Ishikawa (cell line): ENCODE measurements at regions not wholly inside any gene's neighbourhood (a gene's known extent, or its start where the extent isn't known, plus 50 kb on each side); places are given as distances from the start of the nearest gene placed in this dataset.

Experiments
- CEBPB ChIP-seq: IDR thresholded peaks from 2 replicates; pipeline ENCODE4 v1.6.1; 2012
- EGR1 ChIP-seq: IDR thresholded peaks from 2 replicates; pipeline ENCODE4 v1.6.1; 2012
- EP300 ChIP-seq: IDR thresholded peaks from 2 replicates; pipeline ENCODE4 v1.6.1; 2012; ENCODE audit warnings: borderline replicate concordance
- FOXM1 ChIP-seq: IDR thresholded peaks from 2 replicates; pipeline ENCODE4 v1.6.1; 2012; ENCODE audit warnings: low read depth, borderline replicate concordance
- MAX ChIP-seq: IDR thresholded peaks from 2 replicates; pipeline ENCODE4 v1.6.1; 2012
- NFIC ChIP-seq: IDR thresholded peaks from 2 replicates; pipeline ENCODE4 v1.6.1; 2012
- RAD21 ChIP-seq: IDR thresholded peaks from 2 replicates; pipeline ENCODE4 v1.6.1; 2012; ENCODE audit warnings: low read depth
- REST ChIP-seq: IDR thresholded peaks from 2 replicates; pipeline ENCODE4 v1.6.1; 2012; ENCODE audit warnings: low read depth, mild to moderate bottlenecking
- TAF1 ChIP-seq: IDR thresholded peaks from 2 replicates; pipeline ENCODE4 v1.6.1; 2012; ENCODE audit warnings: low read depth, mild to moderate bottlenecking
- TCF12 ChIP-seq: IDR thresholded peaks from 2 replicates; pipeline ENCODE4 v1.6.1; 2012; ENCODE audit warnings: low read depth
- TEAD4 ChIP-seq: IDR thresholded peaks from 2 replicates; pipeline ENCODE4 v1.6.1; 2012
- YY1 ChIP-seq: IDR thresholded peaks from 2 replicates; pipeline ENCODE4 v1.6.1; 2012; ENCODE audit warnings: low read depth
- ZBTB7A ChIP-seq: IDR thresholded peaks from 2 replicates; pipeline ENCODE4 v1.6.1; 2012; ENCODE audit warnings: low read depth

GRCh38 chr9:86812616-86813015 lies 134.7 kb downstream of the GAS1 start:
- TF ChIP-seq EP300 (no peak), REST (no peak), TCF12 (no peak), YY1 (no peak), EGR1 (no peak), CEBPB (no peak), ZBTB7A (no peak), MAX (no peak), TAF1 (no peak), TEAD4 (no peak), FOXM1 (no peak), RAD21 (no peak), NFIC (no peak)
